ENCODE measurements at regions not wholly inside any gene's neighbourhood (a gene's known extent, or its start where the extent isn't known, plus 50 kb on each side); places are given as distances from the start of the nearest gene placed in this dataset.

- TF ChIP-seq CTCF (IDR thresholded peaks at IDR 0.05; ENCODE audit: low read depth, low read length, missing input control), result no peak
- no peak for TF ChIP-seq MAX (IDR thresholded peaks at IDR 0.05)
- no peak for TF ChIP-seq REST (IDR thresholded peaks at IDR 0.05)
- no peak for TF ChIP-seq ZBTB33 (IDR thresholded peaks at IDR 0.05)
- no peak for TF ChIP-seq YY1 (IDR thresholded peaks at IDR 0.05)
- no peak for TF ChIP-seq RXRA (IDR thresholded peaks at IDR 0.05)
- no peak for TF ChIP-seq TAF1 (conservative IDR thresholded peaks at IDR 0.05)
- TF ChIP-seq RAD21 (IDR thresholded peaks at IDR 0.05), result no peak
- no peak for TF ChIP-seq SP1 (IDR thresholded peaks at IDR 0.05)
- no peak for TF ChIP-seq GABPA (IDR thresholded peaks at IDR 0.05 in 1 of 2, conservative IDR thresholded peaks at IDR 0.05 in 1 of 2)
- no peak for TF ChIP-seq ATF3 (IDR thresholded peaks at IDR 0.05)
- no peak for TF ChIP-seq JUND (IDR thresholded peaks at IDR 0.05)
- TF ChIP-seq HNF4G (IDR thresholded peaks at IDR 0.05), result no peak
Observed at GRCh38 chrX:104435249-104435648, 130.8 kb upstream of the IL1RAPL2 start.
